KBM-7 (cell line): ENCODE measurements at regions not wholly inside any gene's neighbourhood (a gene's known extent, or its start where the extent isn't known, plus 50 kb on each side); places are given as distances from the start of the nearest gene placed in this dataset.
A peak's percentile ranks its signal among the peaks of the same experiment; 100 is the strongest.

ENCODE experiments used
- DNase-seq: peaks from one replicate; pipeline ENCODE4 v3.0.0-alpha.2; 2015
- in situ Hi-C: fragments of 300-500 bp; cut with MboI; formaldehyde crosslinking; loops from 2 replicates; pipeline ENCODE4 v1.14.3; 2020; ENCODE audit warnings: low sequenced_read_pairs, low pct_unique_long_range_greater_than_20kb, mixed read lengths

DNA sequence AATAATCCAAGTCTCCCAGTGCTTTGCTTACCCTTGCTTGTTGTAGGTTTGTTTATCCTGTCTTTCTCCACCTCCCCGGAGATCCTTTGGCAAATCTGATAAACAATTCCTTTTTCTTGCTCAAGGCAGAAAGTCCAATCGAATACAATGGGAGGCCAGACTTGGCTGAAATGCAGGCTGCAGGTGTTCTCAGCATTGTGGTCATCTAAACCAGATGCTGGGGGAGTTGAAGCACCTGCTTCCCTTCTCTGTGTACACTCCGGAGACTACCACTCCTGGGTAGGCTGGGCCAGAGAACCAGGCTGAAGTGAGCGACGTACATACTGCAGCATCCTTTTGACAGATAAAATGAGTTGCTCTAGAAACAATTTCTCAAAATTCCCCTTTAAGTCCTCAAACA is 82.6 kb upstream of the PREP start:
- no peak for DNase-seq
- in situ Hi-C loops = no loop called here

DNA sequence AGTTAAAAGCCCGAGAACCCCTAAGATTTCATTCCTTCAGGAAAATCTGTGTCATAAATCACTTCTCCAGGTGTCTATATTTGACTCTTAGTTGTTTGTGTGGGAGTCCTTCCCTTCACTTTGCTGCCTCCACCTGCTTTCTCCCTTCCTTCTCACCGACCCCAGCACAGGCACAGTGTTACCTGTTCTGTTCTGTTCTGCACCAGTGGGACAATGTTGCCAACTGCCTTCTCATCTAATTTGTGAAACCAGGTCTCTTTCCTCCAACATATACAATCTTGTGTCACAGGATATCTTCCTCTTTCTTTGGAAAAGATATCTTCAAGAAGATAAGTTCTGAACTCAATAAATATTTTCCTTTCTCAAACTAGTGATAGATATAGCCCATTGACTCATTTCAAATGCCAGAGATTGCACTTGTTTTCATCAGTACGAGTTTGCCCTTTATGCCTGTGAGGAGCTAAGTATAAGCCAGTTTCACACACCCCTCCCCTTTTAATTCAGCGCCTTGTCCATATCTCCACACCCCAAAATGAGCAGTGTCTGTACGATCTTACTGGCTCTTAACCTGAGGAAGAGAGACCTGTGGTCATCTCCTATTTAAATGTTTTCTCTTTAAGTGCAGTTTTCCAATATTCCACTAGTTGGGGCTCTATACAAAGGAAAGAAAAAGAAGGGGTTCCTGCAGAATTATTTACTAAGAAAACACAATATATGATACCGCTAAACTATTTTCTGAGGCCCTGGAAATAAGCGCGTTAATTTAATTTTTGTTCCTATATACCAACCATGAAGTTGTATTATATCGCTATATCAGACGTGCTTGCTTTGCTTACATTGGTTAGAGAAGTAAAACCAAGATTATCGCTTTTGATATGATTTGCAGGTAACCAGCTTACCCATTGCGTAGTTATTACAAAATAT is 81.6 kb upstream of the PREP start:
- DNase-seq = peak; percentile 76
- in situ Hi-C loops = no loop called here

DNA sequence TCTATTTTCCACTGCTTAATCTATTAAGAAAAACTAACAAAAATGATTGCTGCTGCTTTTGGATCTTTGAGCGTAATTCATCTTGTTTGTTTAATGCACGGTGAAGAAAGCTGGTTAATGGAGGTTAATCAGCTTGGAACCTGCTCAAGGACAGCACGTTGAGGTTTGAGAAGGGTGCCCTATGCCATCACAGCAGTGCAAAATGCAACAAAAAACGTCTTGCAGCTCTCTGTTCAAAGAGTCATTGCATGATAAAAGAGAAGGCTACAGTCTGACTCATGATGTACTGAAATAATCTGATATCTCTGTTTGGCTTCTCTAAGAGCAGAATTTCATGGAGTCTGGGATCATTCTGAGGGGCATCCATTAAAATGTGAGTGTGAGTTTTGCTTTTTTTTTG is 80.6 kb upstream of the PREP start:
- no peak for DNase-seq
- in situ Hi-C loops = no loop called here

DNA sequence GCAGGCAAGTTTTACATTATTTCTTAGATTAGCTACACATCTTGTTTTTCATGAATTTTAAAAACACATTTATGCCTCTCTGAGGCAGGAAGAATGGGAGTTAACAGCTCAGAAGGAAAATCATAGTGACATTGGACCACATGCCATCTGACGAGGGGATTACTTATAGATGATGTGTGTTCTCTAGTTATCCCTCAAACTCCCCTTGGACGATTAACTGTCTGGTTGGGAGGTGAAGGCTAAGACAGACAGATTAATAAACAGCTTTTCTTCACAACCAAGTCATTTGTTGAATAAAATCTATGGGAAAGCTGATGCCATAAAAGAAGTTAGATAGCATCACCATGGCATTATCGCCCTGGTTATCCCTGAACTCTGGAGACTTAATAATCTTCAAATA is 80.0 kb upstream of the PREP start:
- in situ Hi-C loops = no loop called here
- DNase-seq = no peak

DNA sequence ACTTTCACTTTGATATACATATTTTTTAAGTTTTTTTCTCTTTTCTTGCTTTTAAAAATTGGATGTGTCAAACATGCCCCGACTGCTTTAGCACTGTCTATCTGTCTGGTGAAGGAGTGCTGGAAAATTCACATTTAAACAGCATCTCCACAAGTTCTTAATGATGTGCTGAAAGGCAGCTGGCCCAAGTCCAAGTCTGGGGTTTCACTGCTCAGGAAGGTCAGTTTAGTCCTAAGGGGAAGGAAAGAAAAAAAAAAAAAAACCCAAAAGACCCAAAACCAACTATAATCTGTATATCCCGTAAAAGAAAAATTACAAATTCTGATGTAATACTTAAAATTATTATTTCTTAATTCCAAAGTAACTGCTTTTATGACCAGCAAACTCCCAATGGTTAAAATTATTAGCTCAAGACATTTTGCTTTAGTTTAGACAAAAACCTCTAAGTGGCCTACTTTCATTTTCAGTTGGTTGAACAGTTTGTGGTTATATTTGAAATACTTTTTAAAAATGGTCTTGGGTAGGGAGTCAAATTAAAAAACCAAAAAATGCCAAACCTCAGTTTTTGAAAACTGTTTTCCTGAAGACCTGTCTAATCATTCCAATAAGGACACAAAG is 79.5 kb upstream of the PREP start:
- peak; percentile 39 for DNase-seq
- in situ Hi-C loops = no loop called here

DNA sequence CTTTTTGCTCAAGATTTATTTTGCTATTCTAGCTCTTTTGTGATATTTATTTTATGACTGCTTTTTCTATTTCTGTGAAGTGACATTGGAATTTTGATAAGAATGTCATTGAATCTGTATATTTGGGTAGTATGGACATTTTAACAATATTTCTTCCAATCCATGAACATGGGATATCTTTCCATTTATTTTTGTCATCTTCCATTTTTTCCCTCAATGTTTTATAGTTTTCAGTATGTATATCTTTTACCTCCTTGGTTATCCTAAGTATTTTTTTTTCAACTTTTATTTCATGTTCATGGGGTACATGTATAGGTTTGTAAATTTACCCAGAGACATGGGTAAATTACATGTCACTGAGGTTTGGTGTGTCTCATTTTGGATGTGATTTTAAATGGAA is 74.1 kb upstream of the PREP start:
- in situ Hi-C loops = no loop called here
- DNase-seq = no peak

DNA sequence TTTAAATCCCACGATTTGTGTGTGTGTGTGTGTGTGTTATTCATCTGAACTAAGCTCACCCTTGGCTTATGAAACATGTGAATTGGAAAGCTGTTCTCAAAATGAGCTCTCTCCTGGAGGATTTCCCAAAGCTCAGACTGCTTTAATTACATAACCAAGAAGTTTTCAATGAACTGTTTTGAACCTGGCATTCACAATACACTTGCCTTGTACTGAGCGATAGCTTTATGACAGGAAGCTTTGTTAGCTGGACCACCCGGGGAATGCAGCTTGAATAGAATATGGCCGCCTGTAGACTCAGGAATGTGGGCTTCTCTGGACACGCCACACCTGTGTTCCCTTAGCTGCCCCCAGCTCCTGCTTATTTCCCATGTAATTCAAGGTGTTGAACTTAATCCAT is 71.4 kb upstream of the PREP start:
- DNase-seq = no peak
- in situ Hi-C loops = no loop called here

DNA sequence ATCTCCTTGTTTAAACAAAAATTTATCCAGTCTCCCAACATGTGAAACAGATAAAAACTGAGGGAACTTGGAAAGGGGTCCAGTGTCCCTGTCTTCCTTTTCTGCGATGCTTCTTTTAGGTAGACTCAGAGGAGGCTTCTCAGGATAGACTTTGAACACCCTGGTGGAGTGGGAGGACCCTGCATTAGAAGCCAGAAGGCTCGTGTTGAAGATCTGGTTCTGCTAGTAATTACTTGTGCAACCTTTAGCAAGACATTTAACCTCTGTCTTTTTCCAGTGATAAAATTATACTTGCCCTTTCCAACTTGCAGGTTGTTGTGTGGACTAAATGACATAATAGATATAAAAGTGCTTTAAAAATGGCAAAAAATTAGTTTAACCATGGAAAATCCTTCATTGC is 67.1 kb upstream of the PREP start:
- in situ Hi-C loops = no loop called here
- no peak for DNase-seq

DNA sequence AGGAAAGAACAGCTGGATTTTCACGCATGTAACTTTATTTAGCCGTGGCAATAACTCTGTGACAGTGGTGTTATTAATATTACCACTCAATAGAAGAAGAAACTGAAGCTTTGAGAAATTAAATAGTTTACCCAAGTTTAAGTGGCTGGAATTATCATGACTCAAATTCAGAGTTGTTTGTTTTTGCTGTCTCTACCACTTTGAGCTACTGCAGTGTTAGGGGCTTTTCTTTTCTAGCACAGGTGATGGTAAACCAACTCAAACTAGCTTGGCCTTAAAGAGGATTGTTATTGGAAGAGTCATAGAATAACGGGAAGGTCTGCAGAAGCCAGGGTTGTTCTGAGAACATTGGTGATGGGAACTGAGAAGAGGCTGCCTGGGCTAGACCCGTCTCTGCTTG is 66.0 kb upstream of the PREP start:
- in situ Hi-C loops = no loop called here
- no peak for DNase-seq

DNA sequence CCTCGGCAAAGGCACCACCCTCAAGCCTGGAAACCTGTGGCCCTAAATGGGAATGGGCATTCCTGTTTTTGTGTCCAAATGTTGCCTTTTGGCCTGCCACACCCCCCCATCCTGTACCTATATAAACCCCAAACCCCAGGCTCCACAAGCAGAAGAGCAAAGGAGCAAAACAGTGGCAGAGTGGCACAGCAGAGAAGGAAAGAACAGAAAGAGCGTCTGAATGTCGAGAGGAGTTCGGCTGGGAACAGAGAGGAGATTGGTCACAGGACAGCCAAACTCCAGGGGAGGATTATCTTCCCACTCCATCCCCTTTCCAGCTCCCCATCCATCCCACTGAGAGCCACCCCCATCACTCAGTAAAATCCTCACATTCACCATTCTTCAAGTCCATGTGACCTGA is 58.0 kb upstream of the PREP start:
- in situ Hi-C loops = no loop called here
- DNase-seq = no peak

DNA sequence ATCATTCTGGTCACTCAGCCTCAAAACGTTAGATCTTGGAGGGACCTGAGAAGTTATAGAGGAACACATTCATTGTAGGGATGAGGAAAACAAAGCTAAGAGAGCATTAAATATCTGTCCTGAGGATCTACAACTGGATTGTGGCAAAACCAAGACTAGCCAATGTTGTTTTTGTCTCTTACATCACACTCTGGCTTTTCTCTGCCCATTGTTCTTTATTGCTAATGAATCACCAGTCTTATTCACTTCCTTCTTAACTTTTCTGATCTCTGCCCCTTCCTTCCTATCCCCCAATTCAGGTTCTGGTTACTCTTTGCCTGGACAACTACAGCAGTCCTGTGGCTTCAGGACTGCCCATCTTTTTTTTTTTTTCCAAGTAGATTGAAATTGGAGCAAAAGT is 57.0 kb upstream of the PREP start:
- in situ Hi-C loops = no loop called here
- DNase-seq = no peak

DNA sequence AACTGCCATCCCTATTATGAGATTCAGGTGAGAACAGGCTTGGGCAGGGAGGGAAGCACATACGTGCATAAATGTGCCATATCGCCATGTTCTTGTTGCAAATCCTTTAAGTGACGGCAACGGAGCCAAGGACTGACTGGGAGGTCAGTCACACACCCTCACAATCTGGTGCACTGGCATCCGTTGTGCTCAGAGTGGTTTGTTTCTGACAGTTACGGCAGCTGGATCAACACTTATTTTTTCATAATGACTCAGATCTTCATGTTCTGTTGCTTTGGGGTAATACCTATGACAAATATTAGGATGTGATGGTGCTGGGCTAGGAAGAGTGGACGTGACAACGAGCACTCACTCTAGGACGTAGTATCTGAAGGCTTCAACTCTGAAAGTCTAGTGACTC is 56.2 kb upstream of the PREP start:
- in situ Hi-C loops = no loop called here
- no peak for DNase-seq

DNA sequence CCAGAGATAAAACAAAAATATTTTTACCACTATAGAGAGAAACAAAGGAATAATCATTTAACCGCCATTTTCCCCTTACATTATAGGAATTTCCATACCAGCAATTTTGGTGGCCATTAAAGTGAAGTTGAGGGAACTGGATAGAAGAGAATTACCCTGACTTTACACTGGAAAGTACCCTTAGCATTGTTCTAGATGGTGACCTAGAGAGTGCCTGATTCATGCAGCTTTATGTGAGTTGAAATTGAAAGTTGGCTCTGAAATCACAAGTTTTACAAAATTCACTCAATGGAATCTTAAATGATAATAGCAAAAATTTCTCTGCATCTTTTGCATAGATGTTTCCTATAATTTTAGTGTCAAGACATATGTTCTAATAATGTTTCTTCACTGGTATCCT is 55.7 kb upstream of the PREP start:
- in situ Hi-C loops = no loop called here
- DNase-seq = no peak

DNA sequence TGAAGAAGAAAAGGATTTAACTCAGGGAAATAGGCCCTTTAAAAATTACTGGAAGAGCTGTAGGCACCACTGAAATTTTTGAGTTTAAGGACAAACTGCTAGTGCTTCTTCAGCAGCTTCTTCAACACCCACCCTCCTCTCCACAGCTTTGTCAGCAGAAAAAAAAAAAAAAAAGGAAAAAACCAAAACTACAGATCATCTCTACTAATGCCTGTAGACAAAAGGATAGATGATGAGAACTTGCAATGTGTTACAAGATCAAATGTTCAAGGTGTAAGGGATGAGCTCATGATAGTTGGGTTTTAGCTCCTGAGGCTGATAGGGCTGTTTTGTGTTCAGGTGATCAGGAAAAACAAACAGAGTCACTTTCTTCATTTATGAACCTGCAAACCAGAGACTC is 55.2 kb upstream of the PREP start:
- in situ Hi-C loops = no loop called here
- DNase-seq = no peak

DNA sequence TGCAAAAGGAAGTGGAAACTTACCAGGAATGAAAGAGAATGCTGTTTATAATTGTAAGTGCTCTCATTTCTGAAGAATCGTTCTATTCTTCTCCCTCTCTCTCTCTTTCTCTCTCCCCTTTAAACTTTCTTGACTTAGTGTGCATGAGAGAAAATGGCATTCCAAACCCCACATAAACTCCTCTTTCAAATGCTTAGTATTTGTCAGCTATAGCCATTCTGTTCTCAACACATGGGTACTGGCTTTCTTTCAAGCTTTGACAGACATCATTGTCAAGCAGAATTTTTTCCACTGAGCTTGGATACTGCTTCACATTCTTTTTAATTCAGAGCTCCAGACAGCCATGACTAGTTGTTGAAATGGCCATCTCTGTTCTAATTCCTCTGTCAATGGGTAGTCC is 51.1 kb upstream of the PREP start:
- DNase-seq = no peak
- in situ Hi-C loops = no loop called here

DNA sequence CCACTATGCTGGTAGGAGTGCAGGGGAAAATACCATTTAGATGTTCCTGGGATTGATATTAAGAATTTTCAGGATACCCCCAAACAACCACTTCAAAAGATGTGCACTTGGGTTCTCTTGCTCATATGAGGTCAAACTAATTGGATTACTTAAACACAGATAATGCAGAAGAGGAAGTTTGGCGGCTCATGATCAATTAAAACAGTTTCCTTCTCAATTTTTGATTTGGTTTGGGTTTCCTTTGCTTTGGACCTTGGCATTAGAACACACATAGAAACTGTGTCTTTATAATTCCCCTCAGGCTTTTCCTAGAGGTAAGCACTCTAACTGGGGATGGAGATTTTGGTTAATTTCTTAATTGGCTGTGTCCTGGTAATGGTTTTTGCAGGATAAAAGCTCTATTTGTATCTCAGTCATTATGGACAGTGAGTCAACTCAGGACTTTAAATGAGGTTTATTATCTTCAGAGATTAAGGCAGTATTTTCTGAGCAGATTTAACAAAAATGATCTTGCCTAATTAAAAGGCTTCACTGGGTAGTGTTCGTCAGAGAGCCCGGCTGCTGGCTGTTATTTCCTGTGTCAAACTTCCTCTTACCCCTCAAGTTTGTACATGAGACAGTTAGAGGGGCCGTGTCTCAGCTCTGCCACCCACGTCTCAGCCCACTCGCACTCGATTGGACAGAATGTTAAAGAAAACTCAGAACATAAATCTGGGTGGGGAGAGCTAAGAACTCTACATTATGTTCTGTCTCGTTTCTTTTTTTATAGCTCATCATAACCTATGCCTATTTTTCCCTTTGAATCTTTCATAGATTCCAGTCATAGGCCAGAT is 50.3 kb upstream of the PREP start:
- in situ Hi-C loops = no loop called here
- DNase-seq = peak; percentile 44
